ENCODE measurements at regions not wholly inside any gene's neighbourhood (a gene's known extent, or its start where the extent isn't known, plus 50 kb on each side); places are given as distances from the start of the nearest gene placed in this dataset.

DNA sequence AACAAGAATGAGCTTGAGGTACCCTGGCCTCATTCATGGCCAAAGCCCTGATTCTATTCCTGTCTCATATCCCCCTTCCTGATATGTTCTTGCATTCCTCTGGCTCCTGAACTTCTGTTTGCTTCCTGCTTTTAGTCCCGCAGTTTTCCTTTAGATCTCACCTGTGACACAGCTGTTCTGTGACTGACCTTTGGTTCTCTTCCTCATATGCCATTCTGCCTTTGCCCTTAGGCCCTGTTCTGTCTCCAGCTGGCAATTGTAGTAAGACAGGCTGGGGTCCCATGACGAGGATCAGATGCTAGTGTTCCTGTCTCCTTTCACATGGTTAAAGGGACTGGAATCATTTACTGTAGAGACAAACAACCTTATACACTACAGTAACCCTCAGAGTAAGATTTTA lies 59.0 kb upstream of the PDE3B start:
- TF ChIP-seq EGR1 (IDR thresholded peaks at IDR 0.05; ENCODE audit: borderline replicate concordance in 1 of 2, low read depth in 2 of 2, low read length in 2 of 2), result no peak
- no peak for TF ChIP-seq CREB1 (IDR thresholded peaks at IDR 0.05; ENCODE audit: low read depth)
- TF ChIP-seq, protein P1, sequence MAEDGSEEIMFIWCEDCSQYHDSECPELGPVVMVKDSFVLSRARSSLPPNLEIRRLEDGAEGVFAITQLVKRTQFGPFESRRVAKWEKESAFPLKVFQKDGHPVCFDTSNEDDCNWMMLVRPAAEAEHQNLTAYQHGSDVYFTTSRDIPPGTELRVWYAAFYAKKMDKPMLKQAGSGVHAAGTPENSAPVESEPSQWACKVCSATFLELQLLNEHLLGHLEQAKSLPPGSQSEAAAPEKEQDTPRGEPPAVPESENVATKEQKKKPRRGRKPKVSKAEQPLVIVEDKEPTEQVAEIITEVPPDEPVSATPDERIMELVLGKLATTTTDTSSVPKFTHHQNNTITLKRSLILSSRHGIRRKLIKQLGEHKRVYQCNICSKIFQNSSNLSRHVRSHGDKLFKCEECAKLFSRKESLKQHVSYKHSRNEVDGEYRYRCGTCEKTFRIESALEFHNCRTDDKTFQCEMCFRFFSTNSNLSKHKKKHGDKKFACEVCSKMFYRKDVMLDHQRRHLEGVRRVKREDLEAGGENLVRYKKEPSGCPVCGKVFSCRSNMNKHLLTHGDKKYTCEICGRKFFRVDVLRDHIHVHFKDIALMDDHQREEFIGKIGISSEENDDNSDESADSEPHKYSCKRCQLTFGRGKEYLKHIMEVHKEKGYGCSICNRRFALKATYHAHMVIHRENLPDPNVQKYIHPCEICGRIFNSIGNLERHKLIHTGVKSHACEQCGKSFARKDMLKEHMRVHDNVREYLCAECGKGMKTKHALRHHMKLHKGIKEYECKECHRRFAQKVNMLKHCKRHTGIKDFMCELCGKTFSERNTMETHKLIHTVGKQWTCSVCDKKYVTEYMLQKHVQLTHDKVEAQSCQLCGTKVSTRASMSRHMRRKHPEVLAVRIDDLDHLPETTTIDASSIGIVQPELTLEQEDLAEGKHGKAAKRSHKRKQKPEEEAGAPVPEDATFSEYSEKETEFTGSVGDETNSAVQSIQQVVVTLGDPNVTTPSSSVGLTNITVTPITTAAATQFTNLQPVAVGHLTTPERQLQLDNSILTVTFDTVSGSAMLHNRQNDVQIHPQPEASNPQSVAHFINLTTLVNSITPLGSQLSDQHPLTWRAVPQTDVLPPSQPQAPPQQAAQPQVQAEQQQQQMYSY (CRISPR knock-in tag; IDR thresholded peaks at IDR 0.05), result no peak
- no peak for TF ChIP-seq NFIC (IDR thresholded peaks at IDR 0.05; ENCODE audit: low read depth, low read length)
- TF ChIP-seq, protein P2, sequence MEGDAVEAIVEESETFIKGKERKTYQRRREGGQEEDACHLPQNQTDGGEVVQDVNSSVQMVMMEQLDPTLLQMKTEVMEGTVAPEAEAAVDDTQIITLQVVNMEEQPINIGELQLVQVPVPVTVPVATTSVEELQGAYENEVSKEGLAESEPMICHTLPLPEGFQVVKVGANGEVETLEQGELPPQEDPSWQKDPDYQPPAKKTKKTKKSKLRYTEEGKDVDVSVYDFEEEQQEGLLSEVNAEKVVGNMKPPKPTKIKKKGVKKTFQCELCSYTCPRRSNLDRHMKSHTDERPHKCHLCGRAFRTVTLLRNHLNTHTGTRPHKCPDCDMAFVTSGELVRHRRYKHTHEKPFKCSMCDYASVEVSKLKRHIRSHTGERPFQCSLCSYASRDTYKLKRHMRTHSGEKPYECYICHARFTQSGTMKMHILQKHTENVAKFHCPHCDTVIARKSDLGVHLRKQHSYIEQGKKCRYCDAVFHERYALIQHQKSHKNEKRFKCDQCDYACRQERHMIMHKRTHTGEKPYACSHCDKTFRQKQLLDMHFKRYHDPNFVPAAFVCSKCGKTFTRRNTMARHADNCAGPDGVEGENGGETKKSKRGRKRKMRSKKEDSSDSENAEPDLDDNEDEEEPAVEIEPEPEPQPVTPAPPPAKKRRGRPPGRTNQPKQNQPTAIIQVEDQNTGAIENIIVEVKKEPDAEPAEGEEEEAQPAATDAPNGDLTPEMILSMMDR (IDR thresholded peaks at IDR 0.05 in 2 of 3, conservative IDR thresholded peaks at IDR 0.05 in 1 of 3; ENCODE audit: control insufficient read depth in 2 of 3, extremely low read depth in 1 of 3, insufficient read depth in 1 of 3, low read depth in 3 of 3, low read length in 3 of 3), result no peak
- TF ChIP-seq MEF2A (IDR thresholded peaks at IDR 0.05; ENCODE audit: insufficient read depth, low read depth, low read length), result no peak
- no peak for TF ChIP-seq SMAD1 (IDR thresholded peaks at IDR 0.05; ENCODE audit: low read depth, partially characterized antibody)
- no peak for TF ChIP-seq POLR2A (IDR thresholded peaks at IDR 0.05; ENCODE audit: low read depth, low read length)
- TF ChIP-seq CBFB (IDR thresholded peaks at IDR 0.05; ENCODE audit: low read depth), result no peak
- TF ChIP-seq, protein P3, sequence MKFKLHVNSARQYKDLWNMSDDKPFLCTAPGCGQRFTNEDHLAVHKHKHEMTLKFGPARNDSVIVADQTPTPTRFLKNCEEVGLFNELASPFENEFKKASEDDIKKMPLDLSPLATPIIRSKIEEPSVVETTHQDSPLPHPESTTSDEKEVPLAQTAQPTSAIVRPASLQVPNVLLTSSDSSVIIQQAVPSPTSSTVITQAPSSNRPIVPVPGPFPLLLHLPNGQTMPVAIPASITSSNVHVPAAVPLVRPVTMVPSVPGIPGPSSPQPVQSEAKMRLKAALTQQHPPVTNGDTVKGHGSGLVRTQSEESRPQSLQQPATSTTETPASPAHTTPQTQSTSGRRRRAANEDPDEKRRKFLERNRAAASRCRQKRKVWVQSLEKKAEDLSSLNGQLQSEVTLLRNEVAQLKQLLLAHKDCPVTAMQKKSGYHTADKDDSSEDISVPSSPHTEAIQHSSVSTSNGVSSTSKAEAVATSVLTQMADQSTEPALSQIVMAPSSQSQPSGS (IDR thresholded peaks at IDR 0.05; ENCODE audit: low read length), result no peak
